ENCODE measurements at regions not wholly inside any gene's neighbourhood (a gene's known extent, or its start where the extent isn't known, plus 50 kb on each side); places are given as distances from the start of the nearest gene placed in this dataset.
"Not testable (repeated sequence)": the region's sequence is repeated elsewhere in the genome, so short reads cannot be mapped to it uniquely, and the experiment has no call there.

DNA sequence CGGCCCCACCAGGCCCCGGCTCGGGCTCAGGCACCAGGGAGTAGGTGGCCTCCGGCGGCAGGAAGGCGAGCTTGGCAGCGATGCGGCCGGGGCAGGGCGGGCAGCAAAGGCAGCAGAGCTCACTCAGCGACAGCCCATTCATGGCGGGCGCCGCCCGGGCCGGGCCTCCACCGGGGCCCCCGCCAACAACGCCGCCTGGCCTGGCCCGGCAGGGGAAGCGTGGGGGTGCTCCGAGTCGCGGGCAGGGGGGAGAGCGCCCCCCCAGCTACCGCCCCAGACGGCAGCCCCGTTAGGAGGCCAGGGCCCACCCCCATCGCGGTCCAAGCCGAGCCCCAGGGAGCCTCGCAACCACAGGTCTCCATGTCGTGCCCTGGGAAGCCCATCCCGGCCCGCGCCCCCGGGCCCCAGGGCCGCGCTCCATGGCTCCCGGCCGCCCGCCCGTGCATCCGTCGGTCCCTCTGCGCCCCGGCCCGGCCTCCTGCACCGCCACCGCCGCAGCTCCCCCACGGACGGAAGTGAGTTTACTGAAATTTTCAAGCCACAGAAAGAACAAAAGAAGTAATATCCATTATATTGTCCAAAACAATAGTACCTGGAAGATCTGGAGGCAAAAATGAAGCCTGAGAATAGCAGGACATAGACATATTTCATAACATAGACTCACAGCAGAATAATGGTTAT lies 126.6 kb upstream of the VPREB1 start:
- not testable (repeated sequence) for DNase-seq

GRCh38 chr22:22116997-22117770 lies 127.4 kb upstream of the VPREB1 start:
- not testable (repeated sequence) for DNase-seq

- DNase-seq: no peak
Observed at GRCh38 chr22:22113701-22114100, 130.9 kb upstream of the VPREB1 start.

GRCh38 chr22:22112533-22113294 lies 130.1 kb upstream of the TOP3B start:
- no peak for DNase-seq

GRCh38 chr22:22111983-22112382 lies 129.4 kb upstream of the TOP3B start:
- no peak for DNase-seq

GRCh38 chr22:22111267-22111751 lies 128.7 kb upstream of the TOP3B start:
- no peak for DNase-seq

- peak; percentile 24 to 85 for DNase-seq
Observed at GRCh38 chr22:22110548-22111266, 128.1 kb upstream of the TOP3B start.

- DNase-seq: no peak
Observed at GRCh38 chr22:22109693-22110466, 127.3 kb upstream of the TOP3B start.

DNA sequence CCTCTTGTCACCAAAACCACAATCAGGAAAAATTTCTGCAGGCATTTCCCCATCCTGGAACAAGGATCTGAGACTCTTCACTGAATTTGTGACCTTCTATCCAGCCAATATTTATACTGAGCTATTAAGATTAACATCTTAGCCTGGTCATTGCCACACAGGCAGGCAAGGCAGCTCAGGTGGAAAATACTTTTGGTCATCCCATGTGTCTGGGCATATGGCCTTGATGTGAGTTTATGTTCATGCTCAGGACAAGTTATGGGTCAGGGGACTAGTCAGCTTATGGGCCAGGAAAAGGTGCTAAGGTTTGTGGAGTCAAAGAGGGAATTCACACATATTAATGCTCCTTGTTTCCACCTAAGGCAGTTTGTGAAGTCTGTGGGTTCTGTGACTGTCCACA lies 124.3 kb upstream of the TOP3B start:
- no peak for DNase-seq

GRCh38 chr22:22105364-22105763 lies 122.8 kb upstream of the TOP3B start:
- DNase-seq: no peak

GRCh38 chr22:22103078-22103875 lies 120.7 kb upstream of the TOP3B start:
- DNase-seq: no peak

DNA sequence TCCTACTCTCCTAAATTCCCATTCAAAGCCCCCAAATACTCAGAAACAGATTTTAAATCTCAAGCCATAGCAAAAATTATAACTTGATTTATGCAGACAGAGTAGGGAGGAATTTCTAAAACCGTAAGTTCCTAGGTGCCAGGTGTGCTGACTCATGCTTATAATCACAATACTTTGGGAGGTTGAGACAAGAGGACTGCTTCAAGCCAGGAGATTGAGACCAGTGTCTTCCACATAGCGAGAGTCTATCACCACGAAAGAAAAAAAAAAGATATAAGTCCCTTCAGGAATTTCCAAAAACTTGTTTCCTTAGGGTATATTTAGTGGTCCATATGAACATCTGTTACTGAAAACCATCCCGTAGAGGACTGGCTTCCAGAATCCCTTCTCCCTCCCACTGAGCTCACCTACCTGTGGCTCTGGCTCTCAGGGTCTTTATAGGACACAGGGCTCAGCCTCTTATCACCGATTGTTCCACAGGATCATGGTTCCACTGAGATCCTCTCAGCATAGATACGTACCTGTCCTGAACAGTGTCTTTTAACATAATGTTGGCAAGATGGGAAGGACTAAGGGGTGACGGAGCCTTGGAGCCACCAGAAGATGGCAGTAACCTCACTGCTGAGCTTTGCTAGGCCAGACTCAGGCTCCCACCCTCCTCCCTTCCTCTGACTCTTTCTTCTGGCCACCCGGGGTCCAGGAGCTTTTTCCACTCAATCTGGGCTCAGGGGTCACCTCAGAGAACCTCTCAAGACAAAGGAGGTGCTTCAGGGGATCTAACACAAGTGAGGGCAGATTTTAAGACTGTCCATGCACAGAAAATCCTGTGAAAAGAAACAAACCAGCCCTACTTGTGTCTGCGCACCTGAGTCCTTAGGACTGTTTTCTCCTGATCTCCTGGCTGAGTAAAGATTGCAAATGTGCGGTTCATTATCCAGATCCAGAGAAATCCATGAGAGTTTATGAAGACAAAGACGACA lies 117.5 kb upstream of the TOP3B start:
- no peak for DNase-seq

- DNase-seq: no peak
Observed at GRCh38 chr22:22099194-22099486, 116.6 kb upstream of the TOP3B start.

GRCh38 chr22:22098457-22099193 lies 116.0 kb upstream of the TOP3B start:
- no peak for DNase-seq

- DNase-seq: no peak
Observed at GRCh38 chr22:22097727-22098228, 115.2 kb upstream of the TOP3B start.

DNA sequence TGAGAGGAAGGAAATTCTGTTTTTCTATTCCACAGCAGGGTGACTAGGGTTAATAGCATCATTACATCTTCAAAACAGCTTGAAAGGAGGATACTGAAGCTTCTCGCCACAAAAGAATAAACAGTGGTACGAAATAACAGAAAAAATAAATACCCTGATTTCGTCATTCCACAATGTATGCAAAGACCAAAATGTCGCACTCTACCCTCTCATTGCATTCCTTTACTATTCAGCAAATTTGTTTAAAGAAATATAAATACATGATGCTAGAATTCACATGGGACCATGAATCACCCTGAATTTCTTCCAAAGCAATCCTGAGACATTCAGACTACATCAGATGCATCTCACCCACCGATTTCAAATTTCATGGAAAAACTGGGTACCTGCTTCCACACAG lies 112.3 kb upstream of the TOP3B start:
- DNase-seq: no peak

DNA sequence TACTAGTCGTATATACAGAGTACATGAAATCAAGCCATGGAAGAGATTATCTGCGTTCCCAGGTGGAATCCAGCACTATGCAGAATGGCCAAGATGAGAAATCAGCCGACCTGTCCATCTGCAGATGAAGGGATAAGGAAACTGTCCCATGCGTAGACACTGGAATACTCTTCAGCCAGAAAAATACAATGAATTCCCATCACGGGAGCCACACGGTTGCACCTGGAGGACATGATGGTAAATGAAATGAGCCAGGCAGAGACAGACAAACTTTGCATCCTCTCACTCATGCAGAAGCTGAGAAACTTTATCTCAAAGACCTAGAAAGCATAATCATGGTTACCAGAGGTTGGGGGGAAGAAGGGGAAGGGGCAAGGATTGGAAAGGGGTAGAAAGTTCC lies 111.9 kb upstream of the TOP3B start:
- DNase-seq: no peak

GRCh38 chr22:22093743-22094142 lies 111.2 kb upstream of the TOP3B start:
- DNase-seq: no peak

GRCh38 chr22:22092974-22093373 lies 110.4 kb upstream of the TOP3B start:
- DNase-seq: no peak
